ENCODE measurements at regions not wholly inside any gene's neighbourhood (a gene's known extent, or its start where the extent isn't known, plus 50 kb on each side); places are given as distances from the start of the nearest gene placed in this dataset.

- no peak overlapping the region for H3K4me3 ChIP-seq
- 84 to 86% methylated on average over 3 of the region's 3 CpGs for WGBS, 2 donors
- no peaks in the 10 kb centered on the region for H3K36me3 ChIP-seq
- ATAC-seq (ENCODE audit: low FRiP score in 2 of 2) (no peak), DNase-seq (no peak)
- H3K9me3 ChIP-seq = no peaks in the 10 kb centered on the region
- H3K27me3 ChIP-seq = no peaks in the 10 kb centered on the region
- TF ChIP-seq EP300 (IDR thresholded peaks at IDR 0.05) (no peak), CTCF (IDR thresholded peaks at IDR 0.05) (no peak)
- no peak overlapping the region for H3K27ac ChIP-seq
- H3K4me1 ChIP-seq = no peaks in the 10 kb centered on the region
Observed at GRCh38 chr5:57700072-57700471, 217.5 kb upstream of the ACTBL2 start.

- Histone ChIP-seq H3K4me1 (no peaks in the 10 kb centered on the region), H3K9me3 (no peaks in the 10 kb centered on the region), H3K36me3 (no peaks in the 10 kb centered on the region), H3K27ac (no peak overlapping the region), H3K4me3 (no peak overlapping the region), H3K27me3 (no peaks in the 10 kb centered on the region)
- no peak for DNase-seq
- ATAC-seq (ENCODE audit: low FRiP score in 2 of 2) = peak in 1 of 2 donors; percentile 40
- TF ChIP-seq EP300 (IDR thresholded peaks at IDR 0.05) (peak in 1 of 4 donors; percentile 69), POLR2A (IDR thresholded peaks at IDR 0.05) (no peak), CTCF (IDR thresholded peaks at IDR 0.05) (no peak), POLR2AphosphoS5 (IDR thresholded peaks at IDR 0.05) (peak in 1 of 2 donors; percentile 57)
Observed at GRCh38 chr5:57698802-57699201, 216.2 kb upstream of the ACTBL2 start.

- ATAC-seq (ENCODE audit: low FRiP score in 2 of 2) = no peak
- 82 to 92% methylated on average over 2 of the region's 2 CpGs for WGBS, 2 donors
- DNase-seq = no peak
- no peak overlapping the region for H3K27ac ChIP-seq
- H3K27me3 ChIP-seq = no peaks in the 10 kb centered on the region
- no peak for TF ChIP-seq EP300 (IDR thresholded peaks at IDR 0.05)
- no peak for TF ChIP-seq POLR2AphosphoS5 (IDR thresholded peaks at IDR 0.05)
- no peak for TF ChIP-seq CTCF (IDR thresholded peaks at IDR 0.05)
- no peak for TF ChIP-seq POLR2A (IDR thresholded peaks at IDR 0.05)
- H3K36me3 ChIP-seq = no peaks in the 10 kb centered on the region
- H3K4me1 ChIP-seq = no peaks in the 10 kb centered on the region
- no peaks in the 10 kb centered on the region for H3K9me3 ChIP-seq
- H3K4me3 ChIP-seq = no peak overlapping the region
Observed at GRCh38 chr5:57698086-57698485, 215.5 kb upstream of the ACTBL2 start.

GRCh38 chr5:57696825-57697570 is 214.4 kb upstream of the ACTBL2 start:
- H3K27ac ChIP-seq = peak overlapping the region in 1 of 4 donors; percentile 9
- DNase-seq = no peak
- no peaks in the 10 kb centered on the region for H3K36me3 ChIP-seq
- WGBS, 2 donors = 56 to 66% methylated on average over 4 of the region's 4 CpGs
- no peak for TF ChIP-seq POLR2A (IDR thresholded peaks at IDR 0.05)
- TF ChIP-seq POLR2AphosphoS5 (IDR thresholded peaks at IDR 0.05) = no peak
- no peak for TF ChIP-seq EP300 (IDR thresholded peaks at IDR 0.05)
- no peak for TF ChIP-seq CTCF (IDR thresholded peaks at IDR 0.05)
- no peak overlapping the region for H3K4me3 ChIP-seq
- no peaks in the 10 kb centered on the region for H3K9me3 ChIP-seq
- no peaks in the 10 kb centered on the region for H3K27me3 ChIP-seq
- peak in 1 of 2 donors; percentile 27 for ATAC-seq (ENCODE audit: low FRiP score in 2 of 2)
- H3K4me1 ChIP-seq = no peaks in the 10 kb centered on the region

GRCh38 chr5:57696389-57696769 is 213.8 kb upstream of the ACTBL2 start:
- Histone ChIP-seq H3K4me3 (no peak overlapping the region), H3K27me3 (no peaks in the 10 kb centered on the region), H3K4me1 (no peaks in the 10 kb centered on the region), H3K27ac (no peak overlapping the region), H3K36me3 (no peaks in the 10 kb centered on the region), H3K9me3 (no peaks in the 10 kb centered on the region)
- no peak for ATAC-seq (ENCODE audit: low FRiP score in 2 of 2)
- TF ChIP-seq CTCF (IDR thresholded peaks at IDR 0.05) (no peak), POLR2A (IDR thresholded peaks at IDR 0.05) (no peak), POLR2AphosphoS5 (IDR thresholded peaks at IDR 0.05) (no peak)
- DNase-seq = no peak
- WGBS, 2 donors = 50 to 56% methylated on average over 1 of the region's 1 CpG
